ENCODE measurements at regions not wholly inside any gene's neighbourhood (a gene's known extent, or its start where the extent isn't known, plus 50 kb on each side); places are given as distances from the start of the nearest gene placed in this dataset.

DNA sequence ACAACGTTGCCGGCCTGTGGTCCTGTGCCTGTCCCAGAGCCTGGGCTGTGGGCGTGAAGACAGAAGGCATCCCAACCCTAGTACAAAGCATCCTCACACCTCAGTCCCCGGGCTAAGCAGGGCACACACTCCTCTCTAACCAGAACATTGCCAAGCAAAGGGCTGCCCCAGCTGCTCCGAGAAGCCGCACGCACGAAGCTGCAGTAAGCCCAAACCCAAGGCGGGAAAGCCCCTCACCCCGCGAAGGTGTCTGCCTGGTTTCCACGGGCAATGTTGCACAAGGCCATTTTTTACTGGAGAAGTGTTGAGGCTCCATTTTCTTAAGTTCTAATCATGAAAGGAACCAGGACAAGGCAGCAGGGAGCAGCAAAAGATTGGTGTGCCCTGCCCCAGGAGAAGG is 519.0 kb downstream of the NPHP4 start:
- no peaks in the 10 kb centered on the region for H3K36me3 Mint-ChIP-seq
- no peak overlapping the region for H3K4me3 Mint-ChIP-seq
- no peaks in the 10 kb centered on the region for H3K4me1 Mint-ChIP-seq
- H3K27me3 Mint-ChIP-seq = no peaks in the 10 kb centered on the region
- H3K9me3 Mint-ChIP-seq = no peaks in the 10 kb centered on the region
- no peak overlapping the region for H3K27ac Mint-ChIP-seq

DNA sequence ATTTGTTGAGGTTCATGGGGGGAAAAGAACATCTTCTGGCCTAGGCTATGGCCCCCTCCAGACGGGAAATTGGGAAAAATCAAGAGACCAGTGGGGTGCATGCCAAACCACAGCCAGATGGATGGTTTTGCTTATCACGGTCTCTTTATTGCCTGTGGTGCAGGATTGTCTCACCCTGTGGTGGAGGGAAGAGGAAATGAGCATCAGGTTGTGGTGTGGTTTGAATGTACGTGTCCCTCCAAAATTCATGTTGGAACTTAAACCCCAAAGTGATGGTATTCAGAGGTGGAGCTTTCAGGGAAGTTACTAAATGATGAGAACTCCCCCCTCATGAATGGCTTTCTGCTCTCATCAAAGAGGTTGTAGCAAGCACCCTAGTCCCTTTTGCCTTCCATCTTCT is 525.7 kb downstream of the NPHP4 start:
- Mint-ChIP-seq H3K4me1 (peaks cover 10% of the 10 kb centered on the region), H3K27me3 (no peaks in the 10 kb centered on the region), H3K27ac (no peak overlapping the region), H3K36me3 (peaks cover 2% of the 10 kb centered on the region), H3K9me3 (no peaks in the 10 kb centered on the region), H3K4me3 (no peak overlapping the region)

DNA sequence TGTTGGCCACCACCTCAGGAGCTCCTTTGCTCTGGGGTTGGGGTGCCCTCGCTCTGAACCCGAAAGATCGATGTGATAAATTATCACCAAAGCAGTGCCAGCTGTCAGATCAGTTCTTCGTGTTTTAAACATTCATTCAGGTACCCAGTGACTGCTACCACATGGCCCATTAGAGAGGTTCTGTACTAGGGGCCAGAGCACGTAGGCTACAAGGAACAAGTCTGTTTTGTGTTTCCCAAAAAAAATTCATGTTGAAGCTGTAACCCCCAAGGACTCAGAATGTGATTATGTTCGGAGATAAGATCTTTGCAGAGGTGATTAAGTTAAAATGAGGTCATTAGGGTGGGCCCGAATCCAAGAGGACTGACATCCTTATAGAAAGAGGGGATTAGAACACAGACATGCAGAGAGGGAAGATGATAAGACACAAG is 526.9 kb downstream of the NPHP4 start:
- no peak overlapping the region for H3K4me3 Mint-ChIP-seq
- H3K36me3 Mint-ChIP-seq = peaks cover 2% of the 10 kb centered on the region

DNA sequence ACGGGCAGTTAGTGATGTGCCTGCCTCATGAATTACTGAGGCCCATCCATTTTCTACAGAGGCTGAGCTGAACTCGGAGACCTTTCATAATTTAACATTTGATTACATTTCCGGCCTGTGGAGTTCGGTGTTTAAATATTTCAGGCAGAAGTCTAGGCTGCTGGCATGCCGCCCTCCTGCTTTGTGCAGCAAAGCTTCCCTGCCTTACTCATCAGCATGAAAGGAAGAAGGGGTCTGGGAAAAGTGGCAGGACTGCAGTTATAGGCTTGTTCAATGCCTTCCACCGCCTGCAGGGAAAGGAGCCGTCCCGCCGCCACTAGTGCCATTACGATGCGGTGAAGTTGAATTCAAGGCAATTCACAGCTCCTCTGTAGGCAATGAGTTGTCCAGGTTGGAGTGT is 527.9 kb downstream of the NPHP4 start:
- Mint-ChIP-seq H3K27me3 (no peaks in the 10 kb centered on the region), H3K27ac (no peak overlapping the region), H3K4me1 (peaks cover 10% of the 10 kb centered on the region), H3K36me3 (peaks cover 2% of the 10 kb centered on the region), H3K9me3 (no peaks in the 10 kb centered on the region), H3K4me3 (no peak overlapping the region)

More for the DNA sequence above, 526.9 kb downstream of the NPHP4 start:
- Mint-ChIP-seq H3K4me1 (peaks cover 10% of the 10 kb centered on the region), H3K27ac (no peak overlapping the region), H3K27me3 (no peaks in the 10 kb centered on the region), H3K9me3 (no peaks in the 10 kb centered on the region)

DNA sequence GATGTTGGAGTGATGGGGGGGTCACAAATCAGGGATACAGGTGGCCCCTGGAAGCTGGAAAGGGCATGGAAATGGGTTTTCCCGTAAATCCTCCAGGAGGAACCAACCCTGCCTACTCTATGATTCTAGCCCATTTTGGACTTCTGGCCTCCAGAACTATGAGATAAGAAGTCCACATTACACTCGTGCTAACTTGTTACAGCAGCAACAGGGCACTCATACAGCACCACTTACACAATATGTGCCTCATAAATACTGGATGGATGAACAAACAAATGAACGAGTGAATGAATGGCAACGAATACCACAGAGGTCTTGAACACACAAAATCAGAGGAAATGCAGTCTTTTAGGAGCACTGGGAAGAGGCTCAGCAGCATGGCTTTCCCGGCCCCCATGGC is 531.3 kb downstream of the NPHP4 start:
- H3K27me3 Mint-ChIP-seq = no peaks in the 10 kb centered on the region
- H3K4me3 Mint-ChIP-seq = no peak overlapping the region
- no peaks in the 10 kb centered on the region for H3K36me3 Mint-ChIP-seq
- H3K27ac Mint-ChIP-seq = no peak overlapping the region
- no peaks in the 10 kb centered on the region for H3K4me1 Mint-ChIP-seq
- no peaks in the 10 kb centered on the region for H3K9me3 Mint-ChIP-seq

DNA sequence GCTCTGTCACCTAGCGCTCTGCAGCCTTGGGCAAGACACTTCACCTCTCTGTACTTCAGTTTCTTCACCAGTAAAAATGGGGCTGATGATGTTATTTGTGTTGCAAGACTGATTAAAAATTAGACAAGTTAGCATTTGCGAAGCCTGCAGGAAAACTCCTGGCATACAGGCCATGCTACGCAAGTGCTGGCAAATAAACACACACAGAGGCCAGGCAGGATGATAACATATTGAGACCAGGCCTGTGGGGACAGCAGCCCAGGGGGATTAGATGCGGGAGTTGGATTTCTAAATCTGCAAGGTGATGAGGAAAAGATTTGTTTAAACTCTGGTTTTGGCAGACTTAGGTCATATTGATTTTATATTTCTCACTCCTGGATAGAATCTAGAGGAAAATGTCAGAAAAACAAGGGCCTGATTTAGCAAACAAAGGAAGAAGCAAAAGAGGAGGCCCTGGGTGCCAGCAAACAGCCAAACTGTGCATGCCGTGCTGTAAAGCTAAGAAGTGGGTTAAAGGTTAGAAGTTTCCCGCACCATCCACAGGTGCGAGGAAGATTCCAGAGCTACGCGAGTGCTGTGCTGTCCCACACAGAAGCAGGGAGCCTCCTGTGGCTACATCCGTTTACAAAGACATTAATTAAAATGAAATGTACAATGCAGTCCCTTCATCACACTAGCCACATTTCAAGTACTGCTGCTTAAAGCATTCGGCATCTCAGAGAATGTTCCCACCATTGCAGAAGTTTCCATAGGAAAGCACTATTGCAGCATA is 532.2 kb downstream of the NPHP4 start:
- Mint-ChIP-seq H3K9me3 (no peaks in the 10 kb centered on the region), H3K36me3 (no peaks in the 10 kb centered on the region), H3K27ac (no peak overlapping the region), H3K4me1 (no peaks in the 10 kb centered on the region), H3K4me3 (no peak overlapping the region), H3K27me3 (no peaks in the 10 kb centered on the region)

DNA sequence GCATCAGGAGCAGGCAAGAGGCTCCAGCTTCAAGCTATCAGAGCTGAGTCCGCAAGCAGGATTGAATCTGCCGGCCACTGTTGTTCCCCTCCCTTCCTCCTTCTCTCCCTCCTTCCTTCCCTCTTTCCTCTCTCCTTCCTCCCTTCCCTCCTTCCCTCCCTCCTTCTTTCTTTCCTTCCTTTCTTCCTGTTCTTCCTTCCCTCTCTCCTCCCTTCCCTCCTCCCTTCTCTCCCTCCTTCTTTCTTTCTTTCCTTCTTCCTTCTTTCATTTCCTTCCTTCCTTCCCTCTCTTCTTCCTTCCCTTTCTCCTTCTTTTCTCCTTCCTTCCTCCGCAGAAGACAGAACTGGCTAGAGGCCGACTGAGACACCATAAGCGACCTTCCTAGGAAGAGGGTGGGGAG is 534.0 kb downstream of the NPHP4 start:
- Mint-ChIP-seq H3K27ac (no peak overlapping the region), H3K9me3 (no peaks in the 10 kb centered on the region), H3K4me1 (no peaks in the 10 kb centered on the region)

DNA sequence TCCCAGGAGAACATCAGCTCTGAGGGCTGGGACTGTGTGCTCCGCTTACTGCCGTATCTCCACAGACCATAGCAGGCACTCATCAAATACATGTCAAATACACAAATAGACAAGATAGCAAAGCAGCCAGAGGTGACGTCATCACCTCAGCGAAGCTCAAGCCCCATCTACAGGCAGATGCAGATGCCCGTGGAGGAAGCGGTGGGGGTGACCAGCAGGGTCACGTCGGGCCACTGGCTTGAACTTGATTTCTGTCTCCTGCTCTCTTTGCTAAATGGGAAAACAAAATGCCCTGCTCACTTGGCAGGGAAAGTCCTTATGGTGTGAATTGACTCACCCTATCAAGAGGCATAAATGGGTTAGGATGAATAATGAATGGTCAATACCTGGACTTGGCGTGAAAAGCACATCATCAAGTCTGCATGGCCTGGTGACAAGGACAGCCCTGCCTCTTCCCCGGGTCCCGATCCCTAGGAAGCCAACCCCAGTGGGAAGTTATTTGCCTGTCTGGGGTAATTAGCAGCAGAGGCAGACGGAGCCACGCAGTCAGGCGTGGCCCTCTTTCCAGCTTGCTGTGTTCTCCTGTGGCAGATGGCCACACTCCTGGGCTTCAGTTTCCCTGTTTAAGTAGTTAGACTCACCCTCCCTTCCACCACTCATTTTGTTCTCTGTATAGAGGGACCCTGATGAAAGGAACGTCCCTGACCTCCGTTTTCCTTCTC is 536.0 kb downstream of the NPHP4 start:
- H3K27ac Mint-ChIP-seq = no peak overlapping the region
- no peaks in the 10 kb centered on the region for H3K36me3 Mint-ChIP-seq

More for the DNA sequence above, 534.0 kb downstream of the NPHP4 start:
- H3K36me3 Mint-ChIP-seq = no peaks in the 10 kb centered on the region
- no peak overlapping the region for H3K4me3 Mint-ChIP-seq
- no peaks in the 10 kb centered on the region for H3K27me3 Mint-ChIP-seq

DNA sequence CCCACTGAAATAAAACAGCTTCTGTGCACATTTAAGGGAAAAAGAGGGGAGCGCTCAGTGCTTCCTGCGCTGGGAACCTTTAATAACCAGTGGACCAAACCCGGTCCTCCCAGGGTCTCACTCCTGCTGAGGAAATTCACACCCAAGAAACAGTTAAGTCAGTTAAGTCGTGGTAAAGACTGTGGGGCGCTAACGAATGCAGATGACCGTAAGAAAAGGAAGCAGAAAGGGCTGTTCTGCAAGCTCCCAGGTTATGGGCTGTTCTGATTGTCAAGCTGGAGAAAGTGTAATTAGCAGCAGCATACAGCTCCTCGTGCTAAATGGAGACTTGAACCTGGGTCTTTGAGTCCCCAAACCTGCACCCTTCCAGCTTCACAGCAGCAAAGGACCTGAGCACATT is 536.6 kb downstream of the NPHP4 start:
- H3K9me3 Mint-ChIP-seq = no peaks in the 10 kb centered on the region

More for the DNA sequence above, 536.0 kb downstream of the NPHP4 start:
- no peak overlapping the region for H3K4me3 Mint-ChIP-seq
- no peaks in the 10 kb centered on the region for H3K9me3 Mint-ChIP-seq
- H3K4me1 Mint-ChIP-seq = no peaks in the 10 kb centered on the region
- H3K27me3 Mint-ChIP-seq = no peaks in the 10 kb centered on the region

DNA sequence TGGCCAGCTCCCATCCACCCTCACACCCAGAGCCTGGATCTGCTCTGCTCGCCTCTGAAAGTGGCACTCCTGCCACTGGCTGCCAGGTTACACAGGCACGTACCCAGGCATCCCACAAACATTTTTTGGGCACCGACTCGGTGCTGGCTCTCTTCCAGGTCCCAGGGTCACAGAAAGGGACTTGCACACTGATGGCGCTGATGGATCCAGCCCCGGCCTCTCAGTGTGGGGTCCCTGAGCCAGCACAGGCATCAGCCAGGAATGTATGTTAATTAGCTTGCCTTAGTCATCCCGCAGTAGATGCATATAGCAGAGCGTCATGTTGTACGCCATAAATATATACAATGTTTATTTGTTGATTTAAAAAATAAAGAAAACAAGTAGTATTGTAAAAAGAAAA is 537.2 kb downstream of the NPHP4 start:
- H3K27me3 Mint-ChIP-seq = no peaks in the 10 kb centered on the region
- no peaks in the 10 kb centered on the region for H3K9me3 Mint-ChIP-seq
- H3K36me3 Mint-ChIP-seq = no peaks in the 10 kb centered on the region
- no peak overlapping the region for H3K27ac Mint-ChIP-seq
- no peaks in the 10 kb centered on the region for H3K4me1 Mint-ChIP-seq
- H3K4me3 Mint-ChIP-seq = no peak overlapping the region

More for the DNA sequence above, 536.6 kb downstream of the NPHP4 start:
- no peaks in the 10 kb centered on the region for H3K27me3 Mint-ChIP-seq
- H3K4me3 Mint-ChIP-seq = no peak overlapping the region
- no peaks in the 10 kb centered on the region for H3K4me1 Mint-ChIP-seq
- no peaks in the 10 kb centered on the region for H3K36me3 Mint-ChIP-seq
- H3K27ac Mint-ChIP-seq = no peak overlapping the region

DNA sequence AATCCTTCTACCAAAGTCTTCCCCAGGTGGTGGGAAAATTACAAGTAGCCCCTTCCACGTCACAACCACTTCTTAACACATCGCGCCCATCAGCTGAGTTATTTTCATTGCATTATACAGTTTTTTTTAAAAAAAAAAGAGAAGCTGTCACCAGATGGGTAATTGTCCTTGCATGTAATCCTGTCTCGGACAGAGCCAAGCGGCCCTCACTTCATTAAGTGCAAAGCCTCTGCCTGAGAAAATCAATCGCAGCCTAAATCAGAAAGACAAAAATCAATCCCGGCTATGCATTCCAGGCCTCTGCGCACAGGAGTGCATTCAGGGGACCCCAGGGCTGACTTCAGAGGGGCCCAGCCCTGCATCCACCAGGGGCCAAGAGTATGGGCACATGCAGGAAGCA is 538.9 kb downstream of the NPHP4 start:
- Mint-ChIP-seq H3K4me1 (no peaks in the 10 kb centered on the region), H3K36me3 (no peaks in the 10 kb centered on the region), H3K4me3 (no peak overlapping the region), H3K9me3 (no peaks in the 10 kb centered on the region), H3K27ac (no peak overlapping the region), H3K27me3 (no peaks in the 10 kb centered on the region)

DNA sequence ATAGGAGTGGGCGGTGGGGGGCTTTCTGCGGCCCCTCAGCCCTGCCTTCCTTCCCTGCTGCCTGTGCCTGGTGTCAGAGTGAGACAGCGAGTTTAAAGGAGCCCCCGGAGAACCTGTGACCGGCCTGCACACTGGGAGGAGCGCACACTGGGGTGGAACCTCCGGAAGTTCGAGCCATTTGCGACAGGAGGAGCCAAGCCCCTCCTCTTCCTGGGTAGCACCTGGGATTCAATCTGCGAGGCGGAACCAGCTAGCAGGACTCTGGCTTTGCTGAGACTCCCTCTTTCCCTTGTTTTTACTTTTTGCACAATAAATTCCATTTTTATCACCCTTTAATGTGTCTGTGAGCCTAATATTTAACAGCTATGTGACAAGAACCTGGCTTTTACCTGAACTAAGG is 540.6 kb downstream of the NPHP4 start:
- Mint-ChIP-seq H3K27me3 (no peaks in the 10 kb centered on the region), H3K36me3 (no peaks in the 10 kb centered on the region), H3K4me1 (no peaks in the 10 kb centered on the region), H3K9me3 (no peaks in the 10 kb centered on the region), H3K4me3 (no peak overlapping the region), H3K27ac (no peak overlapping the region)

DNA sequence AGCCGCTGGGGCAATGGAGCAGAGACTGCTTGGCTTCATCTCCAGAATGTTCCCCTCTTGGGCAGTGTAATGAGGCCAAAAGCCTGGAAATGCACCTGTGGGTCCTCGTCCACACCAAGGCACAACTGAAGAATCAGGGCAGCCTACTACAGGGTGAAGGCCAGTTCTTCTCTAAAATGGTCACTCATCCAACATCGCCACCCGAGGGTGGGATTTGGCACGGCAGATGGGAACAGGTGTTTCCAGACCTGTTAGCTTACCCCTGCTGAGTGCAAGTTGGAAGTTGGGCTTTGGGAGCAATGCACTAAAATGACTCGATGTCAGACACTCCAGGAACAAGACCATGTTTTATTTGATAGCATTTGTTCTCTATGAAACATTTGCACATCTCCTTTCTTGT is 543.7 kb downstream of the NPHP4 start:
- H3K4me3 Mint-ChIP-seq = no peak overlapping the region
- no peaks in the 10 kb centered on the region for H3K4me1 Mint-ChIP-seq
- no peaks in the 10 kb centered on the region for H3K27me3 Mint-ChIP-seq
- H3K27ac Mint-ChIP-seq = no peak overlapping the region
- H3K36me3 Mint-ChIP-seq = no peaks in the 10 kb centered on the region
- H3K9me3 Mint-ChIP-seq = no peaks in the 10 kb centered on the region

DNA sequence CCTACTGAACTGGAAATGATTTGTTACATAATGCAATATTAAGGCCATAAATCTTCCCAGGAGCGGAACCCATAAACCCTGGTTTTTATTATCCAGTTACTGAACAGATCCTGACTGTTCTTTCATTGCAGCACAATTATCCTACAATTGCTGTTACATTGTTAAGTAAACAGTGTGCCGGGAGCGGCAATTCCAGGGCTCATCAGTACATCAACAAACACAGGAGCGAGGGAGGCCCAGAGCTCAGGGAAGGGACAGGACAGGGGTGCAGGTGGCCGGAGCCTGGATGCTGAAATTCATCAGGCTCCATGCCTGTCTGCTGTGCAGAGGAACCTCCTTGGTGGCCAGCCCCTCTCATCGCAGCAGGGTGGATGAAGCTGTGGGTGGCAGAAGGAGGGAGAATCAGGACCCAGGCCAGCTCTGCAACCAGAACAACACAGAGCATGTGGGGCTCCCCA is 544.7 kb downstream of the NPHP4 start:
- no peak overlapping the region for H3K4me3 Mint-ChIP-seq
- H3K9me3 Mint-ChIP-seq = no peaks in the 10 kb centered on the region
- H3K27ac Mint-ChIP-seq = no peak overlapping the region
- H3K27me3 Mint-ChIP-seq = no peaks in the 10 kb centered on the region
- H3K4me1 Mint-ChIP-seq = no peaks in the 10 kb centered on the region
- H3K36me3 Mint-ChIP-seq = no peaks in the 10 kb centered on the region

DNA sequence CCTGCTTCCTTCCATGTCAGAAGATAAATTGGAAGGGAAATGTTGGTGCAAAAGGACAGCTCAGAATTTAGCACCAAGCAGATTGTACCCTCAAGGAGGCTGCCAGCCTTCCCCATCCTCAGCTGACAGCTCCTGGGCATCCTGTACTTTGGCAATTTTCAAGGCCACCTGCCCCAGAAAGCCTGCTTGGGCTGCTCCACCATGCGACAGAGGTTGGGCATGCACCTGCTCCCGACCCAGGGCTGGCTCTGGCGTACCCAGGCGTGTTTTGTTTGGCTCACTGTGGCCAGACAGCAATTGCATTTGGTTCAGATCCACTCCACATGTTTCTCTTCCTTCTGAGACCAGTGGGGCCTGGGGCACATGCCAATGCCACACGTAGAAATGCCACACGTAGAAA is 547.8 kb downstream of the NPHP4 start:
- no peaks in the 10 kb centered on the region for H3K9me3 Mint-ChIP-seq
- no peaks in the 10 kb centered on the region for H3K27me3 Mint-ChIP-seq
- H3K4me3 Mint-ChIP-seq = no peak overlapping the region
- H3K27ac Mint-ChIP-seq = no peak overlapping the region
- no peaks in the 10 kb centered on the region for H3K4me1 Mint-ChIP-seq
- H3K36me3 Mint-ChIP-seq = no peaks in the 10 kb centered on the region

DNA sequence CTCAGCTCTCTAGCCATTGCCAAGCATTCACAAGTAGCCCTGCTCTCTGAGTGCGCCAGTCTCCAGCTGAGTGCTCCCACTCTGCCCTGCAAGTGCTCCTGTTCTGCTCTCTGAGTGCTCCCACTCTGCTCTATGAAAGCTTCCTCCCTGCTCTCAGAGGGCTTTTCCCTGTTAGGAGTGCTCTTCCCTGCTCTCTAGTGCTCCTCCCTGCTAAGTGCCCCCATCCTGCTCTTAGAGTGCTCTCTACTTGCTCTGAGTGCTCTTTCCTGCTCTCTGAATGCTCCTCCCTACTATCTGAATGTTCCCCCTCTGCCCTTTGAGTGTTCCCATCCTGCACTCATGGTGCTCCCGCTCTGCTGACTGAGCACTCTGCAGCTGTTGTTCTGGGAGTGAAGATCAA is 555.4 kb downstream of the NPHP4 start:
- H3K36me3 Mint-ChIP-seq = peaks cover 7% of the 10 kb centered on the region
- peaks cover 2% of the 10 kb centered on the region for H3K27me3 Mint-ChIP-seq
- H3K4me3 Mint-ChIP-seq = no peak overlapping the region
- H3K4me1 Mint-ChIP-seq = no peaks in the 10 kb centered on the region
- H3K9me3 Mint-ChIP-seq = peaks cover 14% of the 10 kb centered on the region
- no peak overlapping the region for H3K27ac Mint-ChIP-seq

Measured in activated naive CD4-positive, alpha-beta T cell treated with anti-CD3 and anti-CD28 coated beads, Interleukin-2, amount 50 U/mL, for 24 hours (primary cell).